ENCODE measurements at regions not wholly inside any gene's neighbourhood (a gene's known extent, or its start where the extent isn't known, plus 50 kb on each side); places are given as distances from the start of the nearest gene placed in this dataset.
"Not testable (repeated sequence)": the region's sequence is repeated elsewhere in the genome, so short reads cannot be mapped to it uniquely, and the experiment has no call there.

DNA sequence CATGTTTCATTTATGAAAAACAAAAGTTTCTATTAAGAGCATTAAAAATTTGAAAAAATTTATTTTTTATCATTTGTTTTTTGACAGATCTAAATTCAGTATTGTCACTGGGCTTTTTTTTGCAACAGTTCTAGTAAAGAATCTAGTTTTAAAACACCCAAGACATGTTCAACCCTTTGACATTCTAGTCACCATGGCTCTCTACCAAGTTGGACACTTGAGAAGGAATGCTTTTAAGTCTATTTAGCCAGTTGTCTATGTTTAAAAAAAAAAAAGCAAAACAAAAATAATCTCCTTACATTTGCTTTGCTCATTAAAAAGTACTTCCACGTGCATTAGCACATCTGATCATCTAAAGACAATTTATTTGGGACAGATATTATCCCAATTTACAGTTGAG, 417.5 kb downstream of the RSL24D1 start:
- DNase-seq (ENCODE audit: extremely low read depth, low read depth), result no peak

DNA sequence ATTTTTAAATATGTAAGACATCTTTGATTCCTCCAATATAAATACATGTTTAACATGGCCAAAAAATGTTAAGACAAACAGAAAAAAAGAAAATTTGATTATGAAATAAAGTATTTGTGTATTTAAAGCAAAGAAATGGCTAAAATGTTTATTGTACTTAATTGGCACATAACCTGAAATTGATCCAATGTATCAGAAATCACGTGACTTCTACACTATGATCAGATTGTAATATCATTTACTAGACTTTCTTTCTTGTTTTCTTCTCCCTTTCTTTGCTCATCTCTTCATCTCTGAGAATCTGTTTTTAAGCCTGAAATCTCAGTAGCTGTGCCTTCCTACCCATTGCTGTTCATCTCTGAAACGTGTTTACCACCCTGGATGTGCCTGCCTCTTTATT, 420.3 kb downstream of the RSL24D1 start:
- no peak for DNase-seq (ENCODE audit: extremely low read depth, low read depth)

DNA sequence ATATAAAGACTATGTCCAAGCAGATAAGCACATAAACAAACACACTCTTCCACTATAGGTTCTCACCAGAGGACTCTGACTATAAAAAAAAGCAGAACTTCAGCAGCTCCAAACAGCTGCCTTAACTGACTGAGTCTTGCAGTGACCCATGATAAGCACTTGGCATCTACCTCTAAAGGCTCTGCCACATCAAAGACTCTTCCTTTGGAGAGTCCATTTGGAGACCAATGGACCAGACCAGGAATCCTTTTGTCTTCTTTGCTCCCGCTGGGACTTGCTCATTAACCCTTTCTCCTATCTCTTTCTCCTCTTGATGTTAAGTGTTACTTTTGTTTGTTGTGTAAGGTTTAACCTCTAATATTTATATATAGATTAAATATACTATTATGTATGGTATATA, 424.1 kb downstream of the RSL24D1 start:
- no peak for DNase-seq (ENCODE audit: extremely low read depth, low read depth)

DNA sequence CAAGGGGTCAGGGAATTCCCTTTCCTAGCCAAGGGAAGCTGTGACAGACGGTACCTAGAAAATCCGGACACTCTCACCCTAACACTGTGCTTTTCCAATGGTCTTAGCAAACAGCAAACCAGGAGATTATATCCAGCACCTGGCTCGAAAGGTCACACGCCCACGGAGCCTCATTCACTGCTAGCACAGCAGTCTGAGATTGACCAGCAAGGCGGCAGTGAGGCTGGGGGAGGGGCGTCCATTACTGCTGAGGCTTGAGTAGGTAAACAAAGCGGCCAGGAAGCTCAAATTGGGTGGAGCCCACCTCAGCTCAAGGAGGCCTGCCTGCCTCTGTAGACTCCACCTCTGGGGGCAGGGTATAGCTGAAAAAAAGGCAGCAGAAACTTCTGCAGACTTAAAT, 447.3 kb downstream of the RSL24D1 start:
- not testable (repeated sequence) for DNase-seq (ENCODE audit: extremely low read depth, low read depth)

DNA sequence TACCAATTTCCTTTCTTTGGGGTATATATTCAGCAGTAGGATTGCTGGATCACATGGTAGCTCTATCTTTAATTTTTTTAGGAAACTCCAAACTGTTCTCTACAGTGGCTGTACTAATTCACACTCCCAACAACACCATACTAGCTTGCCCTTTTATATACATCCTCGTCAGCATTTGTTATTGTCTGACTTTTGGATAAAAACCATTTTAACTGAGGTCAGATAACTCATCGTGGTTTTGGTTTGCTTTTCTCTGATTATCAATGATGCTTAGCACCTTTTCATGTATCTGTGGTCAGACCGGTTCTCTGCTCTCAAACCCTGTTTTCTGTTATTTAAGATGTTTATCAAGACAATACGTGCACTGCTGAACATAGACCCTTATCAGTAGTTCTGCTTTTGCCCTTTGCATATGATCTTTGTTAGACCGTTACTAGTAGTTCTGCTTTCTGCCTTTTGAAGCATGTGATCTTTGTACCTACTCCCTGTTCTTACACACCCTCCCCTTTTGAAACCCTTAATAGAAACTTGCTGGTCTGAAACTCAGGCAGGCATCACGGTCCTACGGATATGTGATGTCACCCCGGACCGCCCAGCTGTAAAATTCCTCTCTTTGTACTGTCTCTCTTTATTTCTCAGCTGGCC, 474.3 kb downstream of the RSL24D1 start:
- DNase-seq (ENCODE audit: extremely low read depth, low read depth), result no peak

DNA sequence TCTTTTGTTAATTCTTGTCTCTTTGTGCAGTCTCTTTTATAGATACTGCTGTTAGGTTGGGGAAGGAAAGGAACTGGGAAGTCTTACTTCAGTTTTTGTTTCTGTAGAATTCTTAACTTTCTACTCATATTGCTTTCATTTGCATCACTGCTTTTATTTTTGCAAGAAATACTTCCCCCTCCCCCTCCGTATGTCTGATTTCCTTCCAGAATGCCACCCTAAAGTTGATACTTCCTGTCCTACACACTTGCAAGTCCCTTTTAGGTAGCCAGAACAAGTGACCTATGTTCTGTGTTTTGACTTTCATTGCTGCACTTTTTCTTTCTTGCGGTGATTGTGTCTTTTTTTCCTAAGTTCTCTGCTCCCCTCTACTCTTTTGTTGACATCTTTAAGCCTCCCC, 477.4 kb downstream of the RSL24D1 start:
- no peak for DNase-seq (ENCODE audit: extremely low read depth, low read depth)

DNA sequence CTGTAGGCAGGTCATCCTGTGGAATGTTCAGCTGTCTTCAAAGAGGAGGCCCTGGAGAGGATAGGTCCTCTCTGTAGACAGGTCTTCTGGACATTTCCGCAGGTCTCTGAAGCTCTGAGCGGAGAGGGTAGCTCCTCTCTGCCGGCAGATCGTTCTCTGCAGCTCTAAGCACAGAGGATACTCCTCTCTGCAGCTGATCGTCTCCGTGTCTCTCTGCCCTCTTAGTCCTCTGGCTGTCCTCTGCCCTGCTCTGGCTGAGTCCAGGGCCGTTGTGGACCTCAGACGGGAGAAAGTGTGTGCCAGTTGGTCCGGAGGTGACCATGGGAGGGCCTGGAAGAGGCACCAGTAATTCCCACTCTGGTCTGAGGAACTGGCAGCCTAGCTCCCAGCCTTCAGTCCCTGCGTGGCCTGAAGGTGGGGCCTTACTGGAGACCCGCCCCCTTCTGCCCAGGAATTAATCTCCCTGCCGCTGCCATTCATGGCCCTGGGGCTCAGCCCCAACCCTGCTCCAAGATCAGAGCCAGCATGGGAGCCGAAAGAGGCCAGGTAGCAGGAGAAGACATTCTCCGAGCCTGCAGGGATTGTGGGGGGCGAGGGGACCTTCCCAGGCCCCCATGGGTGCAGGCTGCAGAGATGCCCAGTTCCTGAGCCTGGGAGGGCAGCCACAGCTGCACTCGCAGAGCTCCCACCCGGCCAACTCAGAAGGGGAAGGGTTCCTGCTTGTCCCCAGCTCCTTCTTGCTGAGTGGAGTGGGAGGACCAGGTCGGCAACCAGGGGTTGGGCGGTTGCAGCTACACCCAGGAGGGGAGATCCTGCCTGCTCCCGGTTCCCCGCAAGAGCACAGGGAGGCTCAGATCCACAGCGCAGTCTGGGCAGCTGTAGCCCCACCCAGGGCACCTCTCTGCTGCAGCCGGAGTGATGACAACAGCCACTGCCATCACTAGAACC, 488.7 kb downstream of the RSL24D1 start:
- no peak for DNase-seq (ENCODE audit: extremely low read depth, low read depth)

DNA sequence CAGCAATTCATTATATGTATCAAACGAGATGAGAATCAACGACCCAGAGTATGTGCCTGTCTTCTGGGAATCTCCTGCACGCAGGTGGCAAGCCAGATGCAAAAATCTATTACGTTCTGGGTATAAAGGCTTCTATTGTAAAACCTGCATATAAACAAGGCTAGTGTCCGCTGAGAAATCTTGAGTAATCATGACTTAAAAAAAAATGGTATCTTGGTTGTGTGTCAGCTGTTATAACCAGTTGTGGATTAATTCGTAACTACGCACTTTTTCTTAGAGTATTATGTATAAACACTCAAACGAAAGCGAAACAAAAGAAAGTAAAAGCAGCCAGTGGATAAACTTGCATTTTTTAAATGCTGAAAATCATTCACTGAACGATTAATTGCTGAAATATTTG, 509.1 kb downstream of the RSL24D1 start:
- DNase-seq (ENCODE audit: extremely low read depth, low read depth), result no peak

All from NCI-H460 (cell line).